HL-60 (cell line): ENCODE measurements at regions not wholly inside any gene's neighbourhood (a gene's known extent, or its start where the extent isn't known, plus 50 kb on each side); places are given as distances from the start of the nearest gene placed in this dataset.

Experiments used
- POLR2AphosphoS5 ChIP-seq: IDR thresholded peaks from 2 replicates; pipeline ENCODE4 v1.6.1; 2012; ENCODE audit warnings: low read depth
- TF ChIP-seq, protein P1 (sequence below): IDR thresholded peaks from one replicate; pipeline ENCODE4 v1.5.1; 2011; ENCODE audit warnings: low read length, control low read depth, inconsistent platforms; ENCODE audit not compliant: insufficient read depth
- TF ChIP-seq, protein P2 (sequence below): IDR thresholded peaks from 2 replicates; pipeline ENCODE4 v1.6.1; 2012; ENCODE audit warnings: low read depth; ENCODE audit not compliant: insufficient replicate concordance

DNA sequence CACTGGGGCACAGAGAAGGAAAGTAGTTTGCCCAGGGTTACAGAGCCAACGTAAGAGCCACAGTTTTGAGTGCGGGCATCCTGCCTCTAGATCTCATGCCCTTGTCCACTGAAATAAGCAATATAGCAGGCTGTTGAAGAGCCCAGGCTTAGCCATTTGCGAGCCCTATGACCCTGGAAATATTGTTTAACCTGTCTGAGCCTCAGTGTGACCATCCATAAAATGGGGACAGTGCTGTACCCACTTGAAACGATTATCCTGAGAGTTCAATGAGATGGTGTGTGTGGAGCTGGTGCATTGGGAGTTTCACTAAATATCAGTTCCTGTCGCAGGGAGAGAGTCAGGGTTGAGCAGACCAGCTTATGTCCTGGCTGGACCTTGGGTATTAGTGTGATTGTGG, 173.1 kb upstream of the KCNG1 start:
- TF ChIP-seq, protein P1, sequence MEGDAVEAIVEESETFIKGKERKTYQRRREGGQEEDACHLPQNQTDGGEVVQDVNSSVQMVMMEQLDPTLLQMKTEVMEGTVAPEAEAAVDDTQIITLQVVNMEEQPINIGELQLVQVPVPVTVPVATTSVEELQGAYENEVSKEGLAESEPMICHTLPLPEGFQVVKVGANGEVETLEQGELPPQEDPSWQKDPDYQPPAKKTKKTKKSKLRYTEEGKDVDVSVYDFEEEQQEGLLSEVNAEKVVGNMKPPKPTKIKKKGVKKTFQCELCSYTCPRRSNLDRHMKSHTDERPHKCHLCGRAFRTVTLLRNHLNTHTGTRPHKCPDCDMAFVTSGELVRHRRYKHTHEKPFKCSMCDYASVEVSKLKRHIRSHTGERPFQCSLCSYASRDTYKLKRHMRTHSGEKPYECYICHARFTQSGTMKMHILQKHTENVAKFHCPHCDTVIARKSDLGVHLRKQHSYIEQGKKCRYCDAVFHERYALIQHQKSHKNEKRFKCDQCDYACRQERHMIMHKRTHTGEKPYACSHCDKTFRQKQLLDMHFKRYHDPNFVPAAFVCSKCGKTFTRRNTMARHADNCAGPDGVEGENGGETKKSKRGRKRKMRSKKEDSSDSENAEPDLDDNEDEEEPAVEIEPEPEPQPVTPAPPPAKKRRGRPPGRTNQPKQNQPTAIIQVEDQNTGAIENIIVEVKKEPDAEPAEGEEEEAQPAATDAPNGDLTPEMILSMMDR: no peak
- TF ChIP-seq, protein P2, sequence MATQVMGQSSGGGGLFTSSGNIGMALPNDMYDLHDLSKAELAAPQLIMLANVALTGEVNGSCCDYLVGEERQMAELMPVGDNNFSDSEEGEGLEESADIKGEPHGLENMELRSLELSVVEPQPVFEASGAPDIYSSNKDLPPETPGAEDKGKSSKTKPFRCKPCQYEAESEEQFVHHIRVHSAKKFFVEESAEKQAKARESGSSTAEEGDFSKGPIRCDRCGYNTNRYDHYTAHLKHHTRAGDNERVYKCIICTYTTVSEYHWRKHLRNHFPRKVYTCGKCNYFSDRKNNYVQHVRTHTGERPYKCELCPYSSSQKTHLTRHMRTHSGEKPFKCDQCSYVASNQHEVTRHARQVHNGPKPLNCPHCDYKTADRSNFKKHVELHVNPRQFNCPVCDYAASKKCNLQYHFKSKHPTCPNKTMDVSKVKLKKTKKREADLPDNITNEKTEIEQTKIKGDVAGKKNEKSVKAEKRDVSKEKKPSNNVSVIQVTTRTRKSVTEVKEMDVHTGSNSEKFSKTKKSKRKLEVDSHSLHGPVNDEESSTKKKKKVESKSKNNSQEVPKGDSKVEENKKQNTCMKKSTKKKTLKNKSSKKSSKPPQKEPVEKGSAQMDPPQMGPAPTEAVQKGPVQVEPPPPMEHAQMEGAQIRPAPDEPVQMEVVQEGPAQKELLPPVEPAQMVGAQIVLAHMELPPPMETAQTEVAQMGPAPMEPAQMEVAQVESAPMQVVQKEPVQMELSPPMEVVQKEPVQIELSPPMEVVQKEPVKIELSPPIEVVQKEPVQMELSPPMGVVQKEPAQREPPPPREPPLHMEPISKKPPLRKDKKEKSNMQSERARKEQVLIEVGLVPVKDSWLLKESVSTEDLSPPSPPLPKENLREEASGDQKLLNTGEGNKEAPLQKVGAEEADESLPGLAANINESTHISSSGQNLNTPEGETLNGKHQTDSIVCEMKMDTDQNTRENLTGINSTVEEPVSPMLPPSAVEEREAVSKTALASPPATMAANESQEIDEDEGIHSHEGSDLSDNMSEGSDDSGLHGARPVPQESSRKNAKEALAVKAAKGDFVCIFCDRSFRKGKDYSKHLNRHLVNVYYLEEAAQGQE: no peak
- TF ChIP-seq POLR2AphosphoS5: no peak
